ENCODE measurements at regions not wholly inside any gene's neighbourhood (a gene's known extent, or its start where the extent isn't known, plus 50 kb on each side); places are given as distances from the start of the nearest gene placed in this dataset.

- no peak overlapping the region for H2AFZ ChIP-seq (ENCODE audit: low read length)
- H3K4me2 ChIP-seq (ENCODE audit: low read depth, low read length), result no peak overlapping the region
- no peaks in the 10 kb centered on the region for H4K20me1 ChIP-seq (ENCODE audit: insufficient read depth, low read length)
- no peaks in the 10 kb centered on the region for H3K9me2 ChIP-seq (replicated peaks; ENCODE audit: insufficient read depth, low read length)
- H3K27me3 ChIP-seq (replicated peaks; ENCODE audit: insufficient read depth, low read length), result no peaks in the 10 kb centered on the region
- TF ChIP-seq EZH2phosphoT487 (IDR thresholded peaks at IDR 0.05; ENCODE audit: low read length) (no peak), EZH2 (optimal IDR thresholded peaks at IDR 0.05; ENCODE audit: low read depth, low read length) (no peak)
- TF ChIP-seq, protein P1, sequence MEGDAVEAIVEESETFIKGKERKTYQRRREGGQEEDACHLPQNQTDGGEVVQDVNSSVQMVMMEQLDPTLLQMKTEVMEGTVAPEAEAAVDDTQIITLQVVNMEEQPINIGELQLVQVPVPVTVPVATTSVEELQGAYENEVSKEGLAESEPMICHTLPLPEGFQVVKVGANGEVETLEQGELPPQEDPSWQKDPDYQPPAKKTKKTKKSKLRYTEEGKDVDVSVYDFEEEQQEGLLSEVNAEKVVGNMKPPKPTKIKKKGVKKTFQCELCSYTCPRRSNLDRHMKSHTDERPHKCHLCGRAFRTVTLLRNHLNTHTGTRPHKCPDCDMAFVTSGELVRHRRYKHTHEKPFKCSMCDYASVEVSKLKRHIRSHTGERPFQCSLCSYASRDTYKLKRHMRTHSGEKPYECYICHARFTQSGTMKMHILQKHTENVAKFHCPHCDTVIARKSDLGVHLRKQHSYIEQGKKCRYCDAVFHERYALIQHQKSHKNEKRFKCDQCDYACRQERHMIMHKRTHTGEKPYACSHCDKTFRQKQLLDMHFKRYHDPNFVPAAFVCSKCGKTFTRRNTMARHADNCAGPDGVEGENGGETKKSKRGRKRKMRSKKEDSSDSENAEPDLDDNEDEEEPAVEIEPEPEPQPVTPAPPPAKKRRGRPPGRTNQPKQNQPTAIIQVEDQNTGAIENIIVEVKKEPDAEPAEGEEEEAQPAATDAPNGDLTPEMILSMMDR (IDR thresholded peaks at IDR 0.05; ENCODE audit: low read length), result no peak
- DNase-seq, result no peak
- H3K36me3 ChIP-seq (replicated peaks; ENCODE audit: insufficient read depth, low read length), result no peaks in the 10 kb centered on the region
- H3K27ac ChIP-seq (ENCODE audit: low read length), result no peak overlapping the region
- H3K4me1 ChIP-seq (ENCODE audit: low read length), result no peaks in the 10 kb centered on the region
- H3K79me2 ChIP-seq (ENCODE audit: low read length), result no peaks in the 10 kb centered on the region
- no peak overlapping the region for H3K4me3 ChIP-seq (ENCODE audit: low read length)
- H3K9me3 ChIP-seq (replicated peaks; ENCODE audit: insufficient read depth, low read length), result no peaks in the 10 kb centered on the region
- H3K9ac ChIP-seq (ENCODE audit: low read length), result no peak overlapping the region
- H3F3A ChIP-seq (ENCODE audit: insufficient read depth, low read length), result no peaks in the 10 kb centered on the region
Measured at GRCh38 chr3:5673521-5673920, 486.0 kb downstream of the EDEM1 start.

- Histone ChIP-seq H3K27me3 (replicated peaks; ENCODE audit: insufficient read depth, low read length) (no peaks in the 10 kb centered on the region), H3K4me2 (ENCODE audit: low read depth, low read length) (no peak overlapping the region), H3F3A (ENCODE audit: insufficient read depth, low read length) (no peaks in the 10 kb centered on the region), H3K4me1 (ENCODE audit: low read length) (no peaks in the 10 kb centered on the region), H3K79me2 (ENCODE audit: low read length) (no peaks in the 10 kb centered on the region), H3K27ac (ENCODE audit: low read length) (no peak overlapping the region), H3K36me3 (replicated peaks; ENCODE audit: insufficient read depth, low read length) (no peaks in the 10 kb centered on the region), H3K9me3 (replicated peaks; ENCODE audit: insufficient read depth, low read length) (no peaks in the 10 kb centered on the region), H3K4me3 (ENCODE audit: low read length) (no peak overlapping the region), H3K9ac (ENCODE audit: low read length) (no peak overlapping the region), H3K9me2 (replicated peaks; ENCODE audit: insufficient read depth, low read length) (no peaks in the 10 kb centered on the region), H4K20me1 (ENCODE audit: insufficient read depth, low read length) (no peaks in the 10 kb centered on the region), H2AFZ (ENCODE audit: low read length) (no peak overlapping the region)
- no peak for TF ChIP-seq EZH2phosphoT487 (IDR thresholded peaks at IDR 0.05; ENCODE audit: low read length)
- no peak for DNase-seq
Measured at GRCh38 chr3:5675319-5675718, 487.8 kb downstream of the EDEM1 start.

GRCh38 chr3:5677555-5677954 lies 490.0 kb downstream of the EDEM1 start:
- Histone ChIP-seq H3K4me3 (ENCODE audit: low read length) (no peak overlapping the region), H3K27me3 (replicated peaks; ENCODE audit: insufficient read depth, low read length) (no peaks in the 10 kb centered on the region), H3K4me2 (ENCODE audit: low read depth, low read length) (no peak overlapping the region), H2AFZ (ENCODE audit: low read length) (no peak overlapping the region), H3K9me2 (replicated peaks; ENCODE audit: insufficient read depth, low read length) (no peaks in the 10 kb centered on the region), H3K36me3 (replicated peaks; ENCODE audit: insufficient read depth, low read length) (no peaks in the 10 kb centered on the region), H3K27ac (ENCODE audit: low read length) (no peak overlapping the region), H3K4me1 (ENCODE audit: low read length) (no peaks in the 10 kb centered on the region), H3K79me2 (ENCODE audit: low read length) (no peaks in the 10 kb centered on the region), H3F3A (ENCODE audit: insufficient read depth, low read length) (no peaks in the 10 kb centered on the region), H4K20me1 (ENCODE audit: insufficient read depth, low read length) (no peaks in the 10 kb centered on the region), H3K9me3 (replicated peaks; ENCODE audit: insufficient read depth, low read length) (no peaks in the 10 kb centered on the region), H3K9ac (ENCODE audit: low read length) (no peak overlapping the region)
- TF ChIP-seq EZH2 (optimal IDR thresholded peaks at IDR 0.05; ENCODE audit: low read depth, low read length) (no peak), EZH2phosphoT487 (IDR thresholded peaks at IDR 0.05; ENCODE audit: low read length) (no peak)
- TF ChIP-seq, protein P1 (IDR thresholded peaks at IDR 0.05; ENCODE audit: low read length), result no peak
- no peak for DNase-seq

GRCh38 chr3:5678248-5678647 lies 490.7 kb downstream of the EDEM1 start:
- DNase-seq, result no peak
- no peaks in the 10 kb centered on the region for H3K79me2 ChIP-seq (ENCODE audit: low read length)
- no peaks in the 10 kb centered on the region for H3K27me3 ChIP-seq (replicated peaks; ENCODE audit: insufficient read depth, low read length)
- TF ChIP-seq EZH2phosphoT487 (IDR thresholded peaks at IDR 0.05; ENCODE audit: low read length) (no peak), EZH2 (optimal IDR thresholded peaks at IDR 0.05; ENCODE audit: low read depth, low read length) (no peak)
- TF ChIP-seq, protein P1 (IDR thresholded peaks at IDR 0.05; ENCODE audit: low read length), result no peak
- no peak overlapping the region for H2AFZ ChIP-seq (ENCODE audit: low read length)
- no peak overlapping the region for H3K4me3 ChIP-seq (ENCODE audit: low read length)
- no peaks in the 10 kb centered on the region for H4K20me1 ChIP-seq (ENCODE audit: insufficient read depth, low read length)
- H3K4me1 ChIP-seq (ENCODE audit: low read length), result no peaks in the 10 kb centered on the region
- no peaks in the 10 kb centered on the region for H3K9me3 ChIP-seq (replicated peaks; ENCODE audit: insufficient read depth, low read length)
- no peak overlapping the region for H3K27ac ChIP-seq (ENCODE audit: low read length)
- no peak overlapping the region for H3K4me2 ChIP-seq (ENCODE audit: low read depth, low read length)
- no peaks in the 10 kb centered on the region for H3F3A ChIP-seq (ENCODE audit: insufficient read depth, low read length)
- no peaks in the 10 kb centered on the region for H3K9me2 ChIP-seq (replicated peaks; ENCODE audit: insufficient read depth, low read length)
- no peak overlapping the region for H3K9ac ChIP-seq (ENCODE audit: low read length)
- H3K36me3 ChIP-seq (replicated peaks; ENCODE audit: insufficient read depth, low read length), result no peaks in the 10 kb centered on the region
